SU-DHL-6 (cell line): ENCODE measurements at regions not wholly inside any gene's neighbourhood (a gene's known extent, or its start where the extent isn't known, plus 50 kb on each side); places are given as distances from the start of the nearest gene placed in this dataset.

ENCODE experiments used
- CTCF ChIP-seq: fragments of 200-600 bp; sonication (generic); IDR thresholded peaks from one replicate; pipeline ENCODE4 v1.5.1; 2017; ENCODE audit warnings: antibody characterized with exemption, mild to moderate bottlenecking, low read length, moderate library complexity; ENCODE audit not compliant: insufficient read depth, poor library complexity, severe bottlenecking
- EZH2phosphoT487 ChIP-seq: fragments of 200-600 bp; sonication (generic), shearing (Covaris generic); conservative IDR thresholded peaks from 2 replicates; pipeline ENCODE4 v1.6.1; 2018; ENCODE audit warnings: mild to moderate bottlenecking, antibody characterized with exemption, low read length, moderate library complexity, mixed read lengths

GRCh38 chr5:145396888-145397287 lies 438.3 kb downstream of the PRELID2 start:
- TF ChIP-seq EZH2phosphoT487 = no peak
- TF ChIP-seq CTCF = no peak
